Epithelial cell of proximal tubule (primary cell): ENCODE measurements at regions not wholly inside any gene's neighbourhood (a gene's known extent, or its start where the extent isn't known, plus 50 kb on each side); places are given as distances from the start of the nearest gene placed in this dataset.
A peak's percentile ranks its signal among the peaks of the same experiment; 100 is the strongest.

ENCODE experiments used
- DNase-seq: peaks from one replicate; pipeline ENCODE4 v3.0.0-alpha.2; 2011; ENCODE audit warnings: low read depth
- H3K4me3 ChIP-seq: 2 replicates; pipeline ENCODE4 v1.5.1; 2011; ENCODE audit warnings: low read depth, mild to moderate bottlenecking, low read length
- CTCF ChIP-seq: conservative IDR thresholded peaks from 2 replicates; pipeline ENCODE4 v1.5.1; 2012; ENCODE audit warnings: low read depth, mild to moderate bottlenecking, low read length

GRCh38 chr2:61774351-61774750 lies 79.5 kb downstream of the FAM161A start:
- DNase-seq = no peak
- no peak for TF ChIP-seq CTCF
- no peak overlapping the region for H3K4me3 ChIP-seq

- TF ChIP-seq CTCF = no peak
- DNase-seq = no peak
- H3K4me3 ChIP-seq = no peak overlapping the region
Measured at GRCh38 chr2:61771904-61772845, 81.7 kb downstream of the FAM161A start.

DNA sequence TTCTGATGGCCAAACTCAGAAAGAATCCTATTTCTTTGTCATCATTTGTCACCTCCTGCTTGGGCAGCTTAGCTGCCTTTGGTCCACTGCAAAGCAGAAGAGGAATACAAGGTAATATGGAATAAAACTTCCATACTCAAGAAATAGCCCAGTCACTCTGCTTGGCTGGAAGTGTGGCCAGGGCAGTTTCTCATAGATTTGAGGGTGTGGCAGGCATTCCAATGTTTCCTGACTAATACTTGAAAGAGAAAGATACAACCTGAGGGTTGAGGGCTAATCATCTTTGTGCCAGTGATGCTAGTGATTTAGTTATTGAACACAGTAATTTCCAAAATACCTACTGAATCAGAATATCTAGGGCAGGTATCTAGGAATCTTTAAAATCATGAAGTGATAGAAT lies 83.1 kb downstream of the FAM161A start:
- DNase-seq = no peak
- no peak for TF ChIP-seq CTCF
- no peak overlapping the region for H3K4me3 ChIP-seq

DNA sequence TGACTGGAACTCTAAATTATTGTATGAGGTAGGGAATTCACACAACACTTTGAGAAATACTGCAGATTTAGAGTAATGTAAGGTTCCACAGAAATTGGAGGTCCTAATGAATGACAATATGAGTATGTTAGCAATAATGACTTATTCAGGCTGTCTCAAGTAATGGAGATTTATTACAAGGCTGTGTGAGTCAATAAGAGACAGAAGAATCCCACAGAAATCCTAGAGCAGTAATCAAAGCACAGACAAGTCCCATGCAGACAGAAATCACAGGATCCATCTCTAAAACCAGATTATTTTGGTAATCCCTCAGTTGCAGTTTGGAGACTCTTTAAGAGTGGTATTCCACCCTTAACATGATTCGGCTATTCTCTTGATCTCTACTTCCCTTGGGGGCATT lies 83.6 kb downstream of the FAM161A start:
- no peak for TF ChIP-seq CTCF
- no peak for DNase-seq
- no peak overlapping the region for H3K4me3 ChIP-seq

DNA sequence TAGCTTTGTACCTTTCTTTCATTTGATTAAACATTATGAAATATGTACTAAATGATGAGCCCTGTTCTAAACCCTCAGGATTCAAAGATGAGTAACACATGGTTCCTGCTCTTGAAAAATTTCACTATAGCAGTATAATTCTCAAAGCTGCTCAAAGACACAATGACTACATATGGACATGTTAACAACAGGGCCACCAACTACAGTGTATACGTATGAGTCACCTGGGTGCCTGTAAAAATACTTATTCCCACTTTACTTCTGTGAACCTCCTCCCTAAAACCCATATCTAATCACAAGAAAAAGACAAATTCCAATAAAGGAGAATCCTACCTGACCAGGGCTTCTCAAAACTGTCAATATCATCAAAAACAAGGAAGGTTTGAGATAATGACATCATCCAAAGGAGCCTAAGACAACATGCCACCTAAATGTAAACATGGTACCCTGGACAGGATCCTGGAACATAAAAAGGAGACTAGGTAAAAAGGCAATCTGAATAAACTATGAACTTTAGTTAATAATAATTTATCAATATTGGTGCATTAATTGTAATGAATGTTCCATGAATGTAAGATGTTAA lies 84.7 kb downstream of the FAM161A start:
- no peak overlapping the region for H3K4me3 ChIP-seq
- no peak for TF ChIP-seq CTCF
- DNase-seq = no peak

DNA sequence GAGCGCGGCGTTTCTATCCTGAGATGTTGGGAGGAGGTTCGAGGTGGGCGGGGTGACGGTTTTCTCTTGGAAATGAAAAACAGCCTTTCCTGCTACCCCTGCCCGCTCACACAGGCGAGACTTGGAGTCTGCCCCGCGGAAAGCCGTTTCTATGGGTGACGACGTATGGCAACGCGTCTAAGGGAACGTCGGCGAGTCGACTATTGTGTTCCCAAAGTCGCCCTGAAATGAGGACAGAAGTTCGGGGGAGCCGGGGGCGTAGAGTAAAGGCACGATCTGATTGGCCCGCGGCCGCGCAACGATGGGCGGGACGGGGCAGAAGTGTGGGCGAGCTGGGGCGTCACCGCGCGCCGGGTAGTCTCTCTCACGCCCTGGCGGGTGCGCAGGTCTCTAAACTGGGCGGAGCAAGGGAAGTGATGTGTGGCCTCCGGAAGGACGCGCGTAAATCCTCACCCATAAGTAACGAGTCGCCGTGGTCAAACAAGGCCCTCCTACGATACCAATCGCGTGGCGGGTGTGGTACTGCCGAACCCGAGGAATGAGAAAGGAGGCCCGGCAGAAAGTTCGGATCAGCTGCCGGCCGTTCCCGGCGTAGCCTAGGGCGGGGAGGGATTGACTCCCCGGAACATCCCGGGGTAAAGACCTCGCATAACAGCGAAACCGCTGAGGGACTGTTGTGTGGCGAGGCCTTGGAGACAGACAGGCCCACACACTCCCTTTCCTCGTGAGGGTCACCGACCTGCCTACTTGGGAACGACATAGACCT lies 89.6 kb downstream of the FAM161A start:
- TF ChIP-seq CTCF = no peak
- peak; percentile 74 for DNase-seq
- H3K4me3 ChIP-seq = peak overlapping the region; percentile 92
